Panc1 (cell line): ENCODE measurements at regions not wholly inside any gene's neighbourhood (a gene's known extent, or its start where the extent isn't known, plus 50 kb on each side); places are given as distances from the start of the nearest gene placed in this dataset.

Experiments used
- ATAC-seq: fragments of 200-7000 bp; cut with Tn5 transposase; 2 replicates; pipeline ENCODE4 v1.9.1; 2020; ENCODE audit warnings: mild to moderate bottlenecking, moderate library complexity
- BruUV-seq: library from RNA; stranded (reverse); fragments of 400-500 nt; replicated peaks from 2 replicates; lab custom pipeline; 2021; lab: Mats Ljungman, UMichigan
- CTCF ChIA-PET: fragments of 300-600 bp; sonication (Branson Sonifier 250); formaldehyde crosslinking; loops from one replicate; lab custom pipeline; 2022; ENCODE audit warnings: antibody characterized with exemption; lab: Charles Lee
- POLR2A ChIA-PET: fragments of 300-600 bp; sonication (Branson Sonifier 250); formaldehyde crosslinking; loops from one replicate; lab custom pipeline; 2022; ENCODE audit warnings: antibody characterized with exemption; lab: Charles Lee
- DNase-seq: peaks from one replicate; pipeline ENCODE4 v3.0.0-alpha.2; 2010; ENCODE audit warnings: low read depth, low spot score
- H3K27ac ChIP-seq: 2 replicates; pipeline ENCODE4 v1.5.1; 2011; ENCODE audit warnings: mild to moderate bottlenecking, low read length, inconsistent platforms
- H3K27me3 ChIP-seq: fragments of 200-500 bp; sonication (Bioruptor generic); 2 replicates; pipeline ENCODE4 v1.6.0; 2014; ENCODE audit warnings: low read length, inconsistent platforms; ENCODE audit not compliant: control insufficient read depth, insufficient read depth
- H3K36me3 ChIP-seq: fragments of 200-500 bp; sonication (Bioruptor generic); 2 replicates; pipeline ENCODE4 v1.5.1; 2014; ENCODE audit warnings: inconsistent platforms, mild to moderate bottlenecking, low read length, moderate library complexity; ENCODE audit not compliant: control insufficient read depth, insufficient read depth
- H3K4me1 ChIP-seq: 2 replicates; pipeline ENCODE4 v1.5.1; 2011; ENCODE audit warnings: inconsistent platforms, mild to moderate bottlenecking, low read length, moderate library complexity; ENCODE audit not compliant: control insufficient read depth, insufficient read depth
- H3K4me3 ChIP-seq, 2 experiments: 2 replicates each; pipeline ENCODE4 v1.5.1; 2011 to 2012; ENCODE audit warnings: low read depth in 2 of 2, low read length in 2 of 2, mild to moderate bottlenecking in 2 of 2, inconsistent platforms in 1 of 2, moderate library complexity in 1 of 2
- H3K9me3 ChIP-seq: fragments of 200-500 bp; sonication (Bioruptor generic); 2 replicates; pipeline ENCODE4 v1.5.1; 2014; ENCODE audit warnings: low read depth, mild to moderate bottlenecking, inconsistent platforms, low read length, moderate library complexity; ENCODE audit not compliant: control insufficient read depth, insufficient read depth
- POLR2AphosphoS5 ChIP-seq: IDR thresholded peaks from 2 replicates; pipeline ENCODE4 v1.6.1; 2012; ENCODE audit warnings: mild to moderate bottlenecking, low read depth, low read length, moderate library complexity
- SIN3A ChIP-seq: IDR thresholded peaks from 2 replicates; pipeline ENCODE4 v1.6.1; 2012; ENCODE audit warnings: low read depth, mild to moderate bottlenecking, low read length, moderate library complexity, borderline replicate concordance; ENCODE audit not compliant: insufficient read depth
- TCF7L2 ChIP-seq: IDR thresholded peaks from 2 replicates; pipeline ENCODE4 v1.6.1; 2011; ENCODE audit warnings: mild to moderate bottlenecking, low read depth, low read length, inconsistent platforms
- in situ Hi-C: cut with HindIII; loops from 2 replicates; pipeline ENCODE4 v1.10.0; 2016; ENCODE audit warnings: low sequenced_read_pairs, low pct_unique_long_range_greater_than_20kb
- intact Hi-C: fragments of 100-400 bp; cut with micrococcal nuclease; formaldehyde crosslinking; loops from one replicate; pipeline ENCODE4 v1.10.0; 2022; ENCODE audit not compliant: unreplicated experiment
- TF ChIP-seq, protein P1 (sequence below), 2 experiments: IDR thresholded peaks; 2 replicates each; pipeline ENCODE4 v1.6.1; 2011 to 2012; ENCODE audit warnings: low read depth in 2 of 2, control low read depth in 1 of 2, low read length in 1 of 2, mild to moderate bottlenecking in 1 of 2, moderate library complexity in 1 of 2; ENCODE audit not compliant: insufficient read depth in 1 of 2
- TF ChIP-seq, protein P2 (sequence below): fragments of 450-650 bp; IDR thresholded peaks from 2 replicates; pipeline ENCODE4 v1.5.1; 2017; ENCODE audit warnings: mild to moderate bottlenecking

DNA sequence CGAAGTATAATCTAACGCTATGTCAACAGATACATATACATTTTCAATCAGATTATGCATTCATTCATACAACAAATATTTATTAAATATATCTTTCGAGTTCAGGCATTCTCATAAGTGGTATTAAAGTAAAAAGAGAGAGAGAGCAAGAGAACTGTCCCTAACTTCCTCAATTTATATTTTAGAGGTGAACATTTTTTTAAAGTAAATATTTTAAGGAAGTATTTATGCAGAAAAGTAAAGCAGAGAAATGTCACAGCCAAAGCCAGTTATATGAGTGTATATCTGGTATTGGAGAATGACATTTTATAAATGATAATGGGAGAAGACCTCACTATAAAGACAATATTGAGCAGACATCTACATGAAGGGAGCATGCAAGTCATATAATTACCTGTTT, 667.3 kb upstream of the CDH9 start:
- no peak for ATAC-seq
- POLR2A ChIA-PET, result no interaction called here
- CTCF ChIA-PET, result no interaction called here

DNA sequence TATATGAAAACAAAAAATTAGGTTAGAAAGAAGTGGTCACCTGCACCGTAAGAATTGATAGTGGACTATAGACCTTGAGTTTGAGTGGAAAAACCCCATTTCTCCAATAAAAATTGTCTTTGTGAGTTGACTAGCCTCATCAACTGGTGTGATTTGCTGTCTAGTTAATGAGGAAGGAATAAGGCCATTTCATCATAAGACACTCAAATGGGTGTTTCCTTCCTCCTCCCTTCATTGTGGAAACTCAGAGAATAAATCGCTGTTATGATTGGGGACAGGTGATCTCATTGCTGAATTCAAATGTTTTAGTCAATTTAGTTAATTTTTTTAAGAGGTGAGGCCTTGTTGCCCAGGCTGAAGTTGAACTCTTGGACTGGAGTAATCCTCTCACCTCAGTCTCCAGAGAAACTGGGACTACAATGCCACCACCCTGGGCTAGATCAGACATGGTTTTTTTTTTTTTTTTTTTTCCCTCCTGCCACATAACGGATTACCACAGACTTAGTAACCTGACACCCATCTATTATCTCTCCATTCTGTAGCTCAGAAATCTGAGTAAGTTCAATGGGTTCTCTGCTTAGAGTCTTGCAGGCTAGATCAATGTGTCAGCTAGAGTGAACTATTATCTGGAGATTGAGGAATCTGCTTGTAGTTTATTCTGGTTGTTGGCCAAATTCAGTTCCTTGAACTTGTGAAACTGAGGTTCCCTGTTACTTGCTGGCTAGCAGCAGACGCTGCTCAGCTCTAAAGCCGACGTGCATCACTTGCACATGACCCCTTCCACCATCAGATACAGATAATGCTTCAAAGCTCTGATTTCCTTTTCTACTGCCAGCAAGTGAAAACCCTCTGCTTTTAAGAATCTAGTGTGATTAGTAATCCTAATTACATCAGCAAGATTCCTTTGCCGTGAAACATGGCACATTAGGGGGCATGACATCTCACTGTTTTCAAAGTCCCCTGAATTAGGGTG, 663.8 kb upstream of the CDH9 start:
- no peak overlapping the region for H3K4me3 ChIP-seq
- no peaks in the 10 kb centered on the region for H3K36me3 ChIP-seq
- ChIA-PET CTCF (no interaction called here), POLR2A (no interaction called here)
- H3K9me3 ChIP-seq, result no peaks in the 10 kb centered on the region
- H3K4me1 ChIP-seq, result no peaks in the 10 kb centered on the region
- no TSS peak for BruUV-seq
- in situ Hi-C loops (no loop called here), intact Hi-C loops (no loop called here)
- TF ChIP-seq POLR2AphosphoS5 (no peak), TCF7L2 (no peak)
- H3K27ac ChIP-seq, result no peak overlapping the region
- ATAC-seq, result no peak
- no peak for DNase-seq
- no peaks in the 10 kb centered on the region for H3K27me3 ChIP-seq

More for the DNA sequence above, 667.3 kb upstream of the CDH9 start:
- no peak overlapping the region for H3K4me3 ChIP-seq
- H3K9me3 ChIP-seq, result no peaks in the 10 kb centered on the region
- H3K27me3 ChIP-seq, result no peaks in the 10 kb centered on the region
- in situ Hi-C loops (no loop called here), intact Hi-C loops (no loop called here)
- TF ChIP-seq SIN3A, result no peak
- TF ChIP-seq TCF7L2, result no peak
- TF ChIP-seq, protein P1, sequence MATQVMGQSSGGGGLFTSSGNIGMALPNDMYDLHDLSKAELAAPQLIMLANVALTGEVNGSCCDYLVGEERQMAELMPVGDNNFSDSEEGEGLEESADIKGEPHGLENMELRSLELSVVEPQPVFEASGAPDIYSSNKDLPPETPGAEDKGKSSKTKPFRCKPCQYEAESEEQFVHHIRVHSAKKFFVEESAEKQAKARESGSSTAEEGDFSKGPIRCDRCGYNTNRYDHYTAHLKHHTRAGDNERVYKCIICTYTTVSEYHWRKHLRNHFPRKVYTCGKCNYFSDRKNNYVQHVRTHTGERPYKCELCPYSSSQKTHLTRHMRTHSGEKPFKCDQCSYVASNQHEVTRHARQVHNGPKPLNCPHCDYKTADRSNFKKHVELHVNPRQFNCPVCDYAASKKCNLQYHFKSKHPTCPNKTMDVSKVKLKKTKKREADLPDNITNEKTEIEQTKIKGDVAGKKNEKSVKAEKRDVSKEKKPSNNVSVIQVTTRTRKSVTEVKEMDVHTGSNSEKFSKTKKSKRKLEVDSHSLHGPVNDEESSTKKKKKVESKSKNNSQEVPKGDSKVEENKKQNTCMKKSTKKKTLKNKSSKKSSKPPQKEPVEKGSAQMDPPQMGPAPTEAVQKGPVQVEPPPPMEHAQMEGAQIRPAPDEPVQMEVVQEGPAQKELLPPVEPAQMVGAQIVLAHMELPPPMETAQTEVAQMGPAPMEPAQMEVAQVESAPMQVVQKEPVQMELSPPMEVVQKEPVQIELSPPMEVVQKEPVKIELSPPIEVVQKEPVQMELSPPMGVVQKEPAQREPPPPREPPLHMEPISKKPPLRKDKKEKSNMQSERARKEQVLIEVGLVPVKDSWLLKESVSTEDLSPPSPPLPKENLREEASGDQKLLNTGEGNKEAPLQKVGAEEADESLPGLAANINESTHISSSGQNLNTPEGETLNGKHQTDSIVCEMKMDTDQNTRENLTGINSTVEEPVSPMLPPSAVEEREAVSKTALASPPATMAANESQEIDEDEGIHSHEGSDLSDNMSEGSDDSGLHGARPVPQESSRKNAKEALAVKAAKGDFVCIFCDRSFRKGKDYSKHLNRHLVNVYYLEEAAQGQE (IDR thresholded peaks at IDR 0.05; ENCODE audit: insufficient read depth in 1 of 2, low read depth in 2 of 2, low read length in 1 of 2), result no peak
- TF ChIP-seq POLR2AphosphoS5, result no peak
- TF ChIP-seq, protein P2, sequence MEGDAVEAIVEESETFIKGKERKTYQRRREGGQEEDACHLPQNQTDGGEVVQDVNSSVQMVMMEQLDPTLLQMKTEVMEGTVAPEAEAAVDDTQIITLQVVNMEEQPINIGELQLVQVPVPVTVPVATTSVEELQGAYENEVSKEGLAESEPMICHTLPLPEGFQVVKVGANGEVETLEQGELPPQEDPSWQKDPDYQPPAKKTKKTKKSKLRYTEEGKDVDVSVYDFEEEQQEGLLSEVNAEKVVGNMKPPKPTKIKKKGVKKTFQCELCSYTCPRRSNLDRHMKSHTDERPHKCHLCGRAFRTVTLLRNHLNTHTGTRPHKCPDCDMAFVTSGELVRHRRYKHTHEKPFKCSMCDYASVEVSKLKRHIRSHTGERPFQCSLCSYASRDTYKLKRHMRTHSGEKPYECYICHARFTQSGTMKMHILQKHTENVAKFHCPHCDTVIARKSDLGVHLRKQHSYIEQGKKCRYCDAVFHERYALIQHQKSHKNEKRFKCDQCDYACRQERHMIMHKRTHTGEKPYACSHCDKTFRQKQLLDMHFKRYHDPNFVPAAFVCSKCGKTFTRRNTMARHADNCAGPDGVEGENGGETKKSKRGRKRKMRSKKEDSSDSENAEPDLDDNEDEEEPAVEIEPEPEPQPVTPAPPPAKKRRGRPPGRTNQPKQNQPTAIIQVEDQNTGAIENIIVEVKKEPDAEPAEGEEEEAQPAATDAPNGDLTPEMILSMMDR, result no peak
- no peak overlapping the region for H3K27ac ChIP-seq
- BruUV-seq, result no TSS peak
- no peak for DNase-seq
- no peaks in the 10 kb centered on the region for H3K36me3 ChIP-seq
- no peaks in the 10 kb centered on the region for H3K4me1 ChIP-seq

DNA sequence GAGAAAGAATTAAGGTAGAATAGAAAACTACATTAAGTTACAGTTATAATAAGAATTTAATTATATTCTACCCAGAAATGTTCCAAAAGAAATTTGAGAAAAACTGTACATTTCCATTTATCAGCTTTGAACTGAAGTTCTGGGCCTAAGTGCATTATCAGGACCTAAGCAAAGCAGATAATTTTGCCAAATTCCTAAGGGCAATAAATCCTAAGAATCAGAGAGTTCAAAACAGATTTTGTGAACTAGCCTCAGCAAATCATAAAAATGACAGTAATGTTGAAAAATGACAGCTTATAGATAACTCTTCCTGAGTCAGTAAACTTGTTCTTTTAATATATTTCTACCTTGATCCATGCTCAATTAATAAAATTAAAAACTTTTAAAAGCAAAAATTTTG, 662.1 kb upstream of the CDH9 start:
- in situ Hi-C loops, result no loop called here
- CTCF ChIA-PET, result no interaction called here
- no TSS peak for BruUV-seq

More for the DNA sequence above, 662.1 kb upstream of the CDH9 start:
- Histone ChIP-seq H3K27ac (no peak overlapping the region), H3K36me3 (no peaks in the 10 kb centered on the region), H3K4me1 (no peaks in the 10 kb centered on the region), H3K27me3 (no peaks in the 10 kb centered on the region), H3K4me3 (no peak overlapping the region), H3K9me3 (no peaks in the 10 kb centered on the region)
- no peak for ATAC-seq
- intact Hi-C loops, result no loop called here
- TF ChIP-seq POLR2AphosphoS5, result no peak
- no peak for TF ChIP-seq TCF7L2
- TF ChIP-seq, protein P1 (IDR thresholded peaks at IDR 0.05; ENCODE audit: insufficient read depth in 1 of 2, low read depth in 2 of 2, low read length in 1 of 2), result no peak
- TF ChIP-seq, protein P2, result no peak
- no peak for TF ChIP-seq SIN3A
- POLR2A ChIA-PET, result no interaction called here
- DNase-seq, result no peak
